Sigmoid colon (tissue), 4 donors: ENCODE measurements at regions not wholly inside any gene's neighbourhood (a gene's known extent, or its start where the extent isn't known, plus 50 kb on each side); places are given as distances from the start of the nearest gene placed in this dataset.

Experiments used
- POLR2A ChIP-seq, 2 donors: fragments of 450-650 bp; IDR thresholded peaks; one replicate each; pipeline ENCODE4 v1.6.1; 2016; ENCODE audit warnings: antibody characterized with exemption in 2 of 2, mild to moderate bottlenecking in 2 of 2, moderate library complexity in 2 of 2
- POLR2AphosphoS5 ChIP-seq, 4 donors: sonication (generic); formaldehyde crosslinking; IDR thresholded peaks; one replicate each; pipeline ENCODE4 v1.6.1; 2017; ENCODE audit warnings: antibody characterized with exemption in 4 of 4
- TF ChIP-seq, protein P1 (sequence below), 4 experiments: fragments of 450-650 bp in 3 of 4; fragments of 200-600 bp in 1 of 4; IDR thresholded peaks; one replicate each; pipeline ENCODE4 v1.5.1; 2016 to 2019; ENCODE audit warnings: antibody characterized with exemption in 4 of 4, mild to moderate bottlenecking in 3 of 4, moderate library complexity in 2 of 4

DNA sequence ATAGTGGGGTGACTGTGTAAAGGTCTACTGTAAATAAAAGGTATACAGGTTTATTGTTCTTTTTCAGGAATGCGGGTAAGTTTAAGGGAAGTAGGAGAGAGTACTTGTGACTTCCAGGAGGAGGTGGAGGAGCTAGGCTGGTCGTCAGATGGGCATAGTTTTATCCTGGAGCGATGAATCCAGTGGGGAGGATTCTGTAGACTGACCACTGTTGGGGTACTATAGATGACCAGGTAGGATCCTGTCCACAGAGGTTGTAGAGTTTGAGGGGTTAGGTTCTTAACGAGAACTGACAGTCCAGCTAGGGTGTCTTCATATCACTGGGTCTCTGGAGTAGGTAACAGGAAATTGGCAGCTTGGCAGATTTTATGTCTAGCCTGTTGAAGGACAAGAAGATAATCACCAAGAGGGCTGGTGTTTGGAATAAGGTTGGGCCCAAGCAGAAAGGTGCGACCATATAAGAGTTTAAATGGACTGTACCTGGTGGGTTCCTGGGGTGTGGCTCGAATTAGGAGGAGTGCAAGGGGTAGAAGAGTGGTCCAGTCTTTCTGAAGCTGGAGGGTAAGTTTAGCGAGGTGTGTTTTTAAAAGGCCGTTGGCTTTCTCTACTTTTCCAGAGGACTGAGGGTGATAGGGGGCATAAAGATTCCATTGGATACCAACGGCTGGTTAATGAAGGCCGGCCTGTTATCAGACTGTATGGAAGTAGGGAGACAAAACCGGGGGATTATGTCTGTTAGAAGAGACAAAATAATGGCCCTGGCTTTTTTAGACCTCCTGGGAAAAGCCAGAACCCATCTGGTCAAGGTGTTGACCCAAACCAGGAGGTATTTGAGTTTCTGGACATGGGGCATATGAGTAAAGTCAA lies 751.3 kb upstream of the ADGRB3 start:
- TF ChIP-seq, protein P1, sequence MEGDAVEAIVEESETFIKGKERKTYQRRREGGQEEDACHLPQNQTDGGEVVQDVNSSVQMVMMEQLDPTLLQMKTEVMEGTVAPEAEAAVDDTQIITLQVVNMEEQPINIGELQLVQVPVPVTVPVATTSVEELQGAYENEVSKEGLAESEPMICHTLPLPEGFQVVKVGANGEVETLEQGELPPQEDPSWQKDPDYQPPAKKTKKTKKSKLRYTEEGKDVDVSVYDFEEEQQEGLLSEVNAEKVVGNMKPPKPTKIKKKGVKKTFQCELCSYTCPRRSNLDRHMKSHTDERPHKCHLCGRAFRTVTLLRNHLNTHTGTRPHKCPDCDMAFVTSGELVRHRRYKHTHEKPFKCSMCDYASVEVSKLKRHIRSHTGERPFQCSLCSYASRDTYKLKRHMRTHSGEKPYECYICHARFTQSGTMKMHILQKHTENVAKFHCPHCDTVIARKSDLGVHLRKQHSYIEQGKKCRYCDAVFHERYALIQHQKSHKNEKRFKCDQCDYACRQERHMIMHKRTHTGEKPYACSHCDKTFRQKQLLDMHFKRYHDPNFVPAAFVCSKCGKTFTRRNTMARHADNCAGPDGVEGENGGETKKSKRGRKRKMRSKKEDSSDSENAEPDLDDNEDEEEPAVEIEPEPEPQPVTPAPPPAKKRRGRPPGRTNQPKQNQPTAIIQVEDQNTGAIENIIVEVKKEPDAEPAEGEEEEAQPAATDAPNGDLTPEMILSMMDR (IDR thresholded peaks at IDR 0.05) = no peak
- TF ChIP-seq POLR2AphosphoS5 (IDR thresholded peaks at IDR 0.05) = no peak
- TF ChIP-seq POLR2A (IDR thresholded peaks at IDR 0.05) = no peak
